Fibroblast of lung (primary cell): ENCODE measurements at regions not wholly inside any gene's neighbourhood (a gene's known extent, or its start where the extent isn't known, plus 50 kb on each side); places are given as distances from the start of the nearest gene placed in this dataset.

Experiments
- EZH2 ChIP-seq: IDR thresholded peaks from 2 replicates; pipeline ENCODE4 v1.5.1; 2012; ENCODE audit warnings: low read length, control low read depth, mild to moderate bottlenecking; ENCODE audit errors: missing control alignments
- TF ChIP-seq, protein P1 (sequence below), 2 donors: IDR thresholded peaks in 1 of 2; conservative IDR thresholded peaks in 1 of 2; 1 replicate in 1 of 2; 2 replicates in 1 of 2; pipeline ENCODE4 v1.5.1; 2011 to 2012; ENCODE audit warnings: low read length in 2 of 2, control low read depth in 1 of 2, inconsistent platforms in 1 of 2, low read depth in 1 of 2, mild to moderate bottlenecking in 1 of 2

DNA sequence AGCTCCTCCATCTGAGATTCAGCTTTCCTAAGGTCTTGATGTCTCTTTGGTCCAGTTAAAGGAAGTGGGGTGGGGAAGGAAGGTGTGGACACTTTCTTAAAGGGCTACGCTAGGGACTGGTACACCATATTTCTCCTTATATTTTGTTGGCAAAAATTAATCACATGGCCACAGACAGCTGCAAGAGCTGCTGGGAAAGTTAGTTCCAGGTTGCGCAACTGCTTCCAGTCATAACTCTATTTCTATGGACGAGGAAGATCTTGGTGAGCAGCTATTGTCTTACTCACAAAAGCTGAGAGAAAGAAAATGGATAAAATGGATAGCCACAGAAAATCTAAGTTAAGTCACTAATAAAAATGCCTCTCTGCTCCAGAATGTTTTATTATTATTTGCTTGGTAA is 60.7 kb upstream of the PPM1B start:
- TF ChIP-seq, protein P1, sequence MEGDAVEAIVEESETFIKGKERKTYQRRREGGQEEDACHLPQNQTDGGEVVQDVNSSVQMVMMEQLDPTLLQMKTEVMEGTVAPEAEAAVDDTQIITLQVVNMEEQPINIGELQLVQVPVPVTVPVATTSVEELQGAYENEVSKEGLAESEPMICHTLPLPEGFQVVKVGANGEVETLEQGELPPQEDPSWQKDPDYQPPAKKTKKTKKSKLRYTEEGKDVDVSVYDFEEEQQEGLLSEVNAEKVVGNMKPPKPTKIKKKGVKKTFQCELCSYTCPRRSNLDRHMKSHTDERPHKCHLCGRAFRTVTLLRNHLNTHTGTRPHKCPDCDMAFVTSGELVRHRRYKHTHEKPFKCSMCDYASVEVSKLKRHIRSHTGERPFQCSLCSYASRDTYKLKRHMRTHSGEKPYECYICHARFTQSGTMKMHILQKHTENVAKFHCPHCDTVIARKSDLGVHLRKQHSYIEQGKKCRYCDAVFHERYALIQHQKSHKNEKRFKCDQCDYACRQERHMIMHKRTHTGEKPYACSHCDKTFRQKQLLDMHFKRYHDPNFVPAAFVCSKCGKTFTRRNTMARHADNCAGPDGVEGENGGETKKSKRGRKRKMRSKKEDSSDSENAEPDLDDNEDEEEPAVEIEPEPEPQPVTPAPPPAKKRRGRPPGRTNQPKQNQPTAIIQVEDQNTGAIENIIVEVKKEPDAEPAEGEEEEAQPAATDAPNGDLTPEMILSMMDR (conservative IDR thresholded peaks at IDR 0.05 in 1 of 2, IDR thresholded peaks at IDR 0.05 in 1 of 2; ENCODE audit: low read depth in 1 of 2, low read length in 2 of 2): no peak
- no peak for TF ChIP-seq EZH2
